HG03039 (cell line): ENCODE measurements at regions not wholly inside any gene's neighbourhood (a gene's known extent, or its start where the extent isn't known, plus 50 kb on each side); places are given as distances from the start of the nearest gene placed in this dataset.
"Not testable (repeated sequence)": the region's sequence is repeated elsewhere in the genome, so short reads cannot be mapped to it uniquely, and the experiment has no call there.

Experiments
- ATAC-seq: cut with Tn5 transposase; IDR thresholded peaks from one replicate; pipeline ENCODE4 v1.9.1; 2021; ENCODE audit warnings: mild to moderate bottlenecking, moderate library complexity; ENCODE audit not compliant: unreplicated experiment

DNA sequence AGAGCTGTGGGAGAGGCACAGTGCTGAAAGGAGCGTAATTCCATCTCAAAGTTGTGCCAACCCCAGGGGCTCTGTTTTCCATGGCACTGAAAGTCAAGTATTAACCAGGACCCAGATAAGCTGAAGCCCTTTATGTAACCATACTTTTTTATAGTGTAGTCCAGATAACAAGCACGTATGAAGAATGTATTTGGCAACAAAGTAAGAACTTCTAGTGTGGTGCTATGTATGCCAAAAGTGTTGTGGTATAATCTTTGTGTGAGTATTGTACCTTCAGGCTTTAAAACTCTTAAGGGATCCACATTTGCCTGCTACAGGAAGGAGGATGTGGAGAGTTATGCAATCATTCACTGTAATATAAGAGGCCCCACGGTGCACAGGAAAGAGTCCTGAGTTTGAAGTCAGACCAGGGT lies 129.4 kb downstream of the IBTK start:
- ATAC-seq: no peak

DNA sequence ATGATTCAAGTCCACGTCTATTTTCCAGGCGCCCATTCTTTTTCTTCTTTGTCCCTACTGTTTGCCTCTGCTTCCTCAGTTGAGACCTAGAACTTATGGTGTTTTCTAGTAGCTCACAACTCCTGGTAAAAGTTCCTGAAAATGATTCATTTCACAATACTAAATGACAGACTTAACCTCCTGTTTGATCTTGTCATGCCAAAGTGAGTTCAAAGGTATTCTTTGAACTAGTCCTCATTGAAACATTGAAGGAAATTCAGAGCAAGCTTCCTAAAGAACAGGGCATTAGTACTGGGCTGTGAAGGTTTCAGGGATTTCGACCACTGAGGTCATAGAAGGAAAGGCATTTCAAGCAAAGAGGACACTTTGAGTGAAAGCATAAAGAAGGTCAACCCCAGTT lies 132.8 kb downstream of the IBTK start:
- ATAC-seq: no peak

DNA sequence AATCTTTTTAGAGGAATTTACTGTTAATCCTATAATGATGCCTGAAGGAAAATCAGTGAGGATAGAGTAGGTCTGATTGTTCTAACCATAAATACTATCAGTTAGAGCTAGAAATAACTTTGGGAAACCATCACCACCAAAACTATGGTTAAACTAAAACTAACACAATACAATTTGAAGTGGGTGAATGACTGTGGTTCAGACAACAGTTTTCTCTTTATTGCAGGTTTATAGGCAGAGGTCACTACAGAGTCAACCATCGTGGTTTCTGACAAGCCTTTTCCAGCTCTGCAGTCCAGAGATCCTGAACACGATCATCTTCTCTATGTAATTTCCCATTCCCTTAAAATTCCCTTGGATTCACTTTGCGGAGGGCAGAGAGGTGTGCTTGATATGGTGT lies 134.3 kb downstream of the IBTK start:
- ATAC-seq: no peak

DNA sequence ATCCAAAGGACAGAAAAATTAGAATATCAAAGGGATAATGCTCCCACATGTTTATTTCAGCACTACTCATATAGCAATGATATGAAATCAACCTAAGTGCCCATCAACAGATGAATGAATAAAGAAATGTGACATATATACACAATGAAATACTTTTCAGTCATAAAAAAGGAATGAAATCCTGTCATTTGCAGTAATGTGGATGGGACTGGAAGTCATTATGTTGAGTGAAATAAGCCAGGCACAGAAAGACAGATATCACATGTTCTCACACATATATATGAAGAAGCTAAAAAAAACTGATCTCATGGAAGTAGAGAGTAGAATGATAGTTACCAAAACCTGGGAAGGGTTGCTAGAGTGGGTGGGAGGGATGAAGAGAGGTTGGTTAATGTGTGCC lies 135.7 kb downstream of the IBTK start:
- ATAC-seq: no peak

DNA sequence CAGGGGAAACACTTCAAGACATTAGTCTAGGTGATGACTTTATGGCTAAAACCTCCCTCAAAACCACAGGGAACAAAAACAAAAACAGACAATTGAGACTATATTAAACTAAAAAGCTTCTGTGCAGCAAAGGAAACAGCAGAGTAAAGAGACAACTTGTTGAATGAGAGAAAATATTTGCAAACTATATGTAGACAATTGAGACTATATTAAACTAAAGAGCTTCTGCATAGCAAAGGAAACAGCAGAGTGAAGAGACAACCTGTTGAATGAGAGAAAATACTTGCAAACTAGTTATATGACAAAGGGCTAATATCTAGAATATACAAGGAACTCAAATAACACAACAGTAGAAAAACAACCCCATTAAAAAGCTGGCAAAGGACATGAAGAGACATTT lies 136.4 kb downstream of the IBTK start:
- ATAC-seq: no peak

DNA sequence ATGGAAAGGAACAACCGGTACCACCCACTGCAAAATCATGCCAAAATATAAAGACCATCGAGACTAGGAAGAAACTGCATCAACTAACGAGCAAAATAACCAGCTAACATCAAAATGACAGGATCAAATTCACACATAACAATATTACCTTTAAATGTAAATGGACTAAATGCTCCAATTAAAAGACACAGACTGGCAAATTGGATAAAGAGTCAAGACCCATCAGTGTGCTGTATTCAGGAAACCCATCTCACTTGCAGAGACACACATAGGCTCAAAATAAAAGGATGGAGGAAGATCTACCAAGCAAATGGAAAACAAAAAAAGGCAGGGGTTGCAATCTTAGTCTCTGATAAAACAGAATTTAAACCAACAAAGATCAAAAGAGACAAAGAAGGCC lies 144.4 kb downstream of the IBTK start:
- ATAC-seq: not testable (repeated sequence)

DNA sequence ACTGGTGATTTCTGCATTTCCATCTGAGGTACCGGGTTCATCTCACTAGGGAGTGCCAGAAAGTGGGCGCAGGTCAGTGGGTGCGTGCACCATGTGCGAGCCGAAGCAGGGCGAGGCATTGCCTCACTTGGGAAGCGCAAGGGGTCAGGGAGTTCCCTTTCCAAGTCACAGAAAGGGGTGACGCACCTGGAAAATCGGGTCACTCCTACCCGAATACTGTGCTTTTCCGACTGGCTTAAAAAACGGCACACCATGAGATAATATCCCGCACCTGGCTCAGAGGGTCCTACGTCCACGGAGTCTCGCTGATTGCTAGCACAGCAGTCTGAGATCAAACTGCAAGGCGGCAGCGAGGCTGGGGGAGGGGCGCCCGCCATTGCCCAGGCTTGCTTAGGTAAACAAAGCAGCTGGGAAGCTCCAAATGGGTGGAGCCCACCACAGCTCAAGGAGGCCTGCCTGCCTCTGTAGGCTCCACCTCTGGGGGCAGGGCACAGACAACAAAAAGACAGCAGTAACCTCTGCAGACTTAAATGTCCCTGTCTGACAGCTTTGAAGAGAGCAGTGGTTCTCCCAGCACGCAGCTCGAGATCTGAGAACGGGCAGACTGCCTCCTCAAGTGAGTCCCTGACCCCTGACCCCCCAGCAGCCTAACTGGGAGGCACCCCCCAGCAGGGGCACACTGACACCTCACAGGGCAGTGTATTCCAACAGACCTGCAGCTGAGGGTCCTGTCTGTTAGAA lies 146.0 kb downstream of the IBTK start:
- ATAC-seq: not testable (repeated sequence)

DNA sequence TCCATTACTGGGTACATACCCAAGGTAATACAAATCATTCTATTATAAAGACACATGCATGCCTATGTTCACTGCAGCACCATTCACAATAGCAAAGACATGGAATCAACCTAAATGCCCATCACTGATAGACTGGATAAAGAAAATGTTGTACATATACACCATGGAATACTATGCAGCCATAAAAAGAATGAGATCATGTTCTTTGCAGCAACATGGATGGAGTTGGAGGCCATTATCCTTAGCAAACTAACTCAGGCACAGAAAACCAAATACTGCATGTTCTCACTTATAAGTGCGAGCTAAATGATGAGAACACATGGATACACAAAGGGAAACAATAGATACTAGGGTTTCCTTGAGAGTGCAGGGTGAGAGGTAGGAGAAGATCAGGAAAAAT lies 146.8 kb downstream of the IBTK start:
- ATAC-seq: not testable (repeated sequence)

DNA sequence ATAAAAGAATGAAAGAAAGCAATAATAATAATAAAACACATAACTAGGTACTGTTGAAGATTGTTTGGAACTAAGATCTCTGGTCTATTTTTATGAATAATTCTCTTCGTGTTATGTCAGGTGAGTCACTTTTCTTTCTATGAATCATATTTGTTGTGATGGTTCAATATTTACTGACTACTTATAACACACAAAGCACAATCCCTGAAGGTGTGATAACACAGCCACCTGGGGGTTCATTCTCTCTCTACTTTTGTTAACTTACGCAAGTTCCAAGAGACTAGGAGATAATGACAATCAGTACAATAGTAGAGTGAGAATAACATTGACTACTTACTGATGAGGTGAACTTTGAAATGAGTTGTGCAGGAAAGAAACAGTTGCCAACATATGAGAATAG lies 149.9 kb downstream of the IBTK start:
- no peak for ATAC-seq

DNA sequence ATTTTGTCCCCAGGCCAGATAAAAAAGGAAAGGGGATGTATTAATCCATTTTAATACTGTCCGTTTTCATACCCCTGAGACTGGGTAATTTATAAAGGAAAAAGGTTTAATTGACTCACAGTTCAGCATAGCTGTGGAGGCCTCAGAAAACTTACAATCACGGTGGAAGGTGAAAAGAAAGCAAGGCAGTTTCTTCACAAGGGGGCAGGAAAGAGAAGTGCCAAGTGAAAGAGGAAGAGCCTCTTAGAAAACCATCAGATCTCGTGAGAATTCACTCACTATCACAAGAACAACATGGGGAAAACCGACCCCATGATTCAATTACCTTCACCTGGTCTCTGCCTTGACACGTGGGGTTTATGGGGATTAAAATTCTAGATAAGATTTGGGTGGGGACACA lies 152.5 kb downstream of the IBTK start:
- ATAC-seq: no peak

DNA sequence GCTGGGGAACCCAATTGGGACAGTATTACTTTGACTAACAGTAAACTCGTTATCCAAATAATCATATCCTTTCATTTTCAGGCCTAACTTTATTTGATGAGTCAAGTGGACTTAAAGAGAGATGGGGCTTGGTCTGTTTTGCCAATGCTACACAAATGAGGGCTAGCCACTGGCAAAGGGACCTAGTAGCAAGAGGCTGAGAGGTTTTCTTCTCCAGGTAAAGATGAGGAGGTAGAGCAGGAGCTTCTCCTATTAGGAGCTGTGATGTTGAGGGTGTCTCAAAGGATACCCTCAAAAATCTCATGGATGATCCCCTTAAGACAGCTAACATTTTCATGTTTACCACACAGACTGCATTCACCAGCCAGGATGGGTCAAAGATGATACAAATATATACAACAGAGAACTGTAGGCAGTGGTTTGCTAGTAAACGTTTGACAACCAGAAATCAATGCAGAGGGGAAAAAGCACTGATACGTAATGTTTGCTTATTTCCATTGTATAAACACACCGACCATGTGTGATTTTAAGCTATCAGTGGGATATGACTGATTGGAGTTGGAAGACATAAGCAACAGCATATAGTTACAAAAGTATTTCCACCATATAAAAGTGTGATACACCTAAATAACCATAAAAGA lies 153.3 kb downstream of the IBTK start:
- ATAC-seq: no peak

DNA sequence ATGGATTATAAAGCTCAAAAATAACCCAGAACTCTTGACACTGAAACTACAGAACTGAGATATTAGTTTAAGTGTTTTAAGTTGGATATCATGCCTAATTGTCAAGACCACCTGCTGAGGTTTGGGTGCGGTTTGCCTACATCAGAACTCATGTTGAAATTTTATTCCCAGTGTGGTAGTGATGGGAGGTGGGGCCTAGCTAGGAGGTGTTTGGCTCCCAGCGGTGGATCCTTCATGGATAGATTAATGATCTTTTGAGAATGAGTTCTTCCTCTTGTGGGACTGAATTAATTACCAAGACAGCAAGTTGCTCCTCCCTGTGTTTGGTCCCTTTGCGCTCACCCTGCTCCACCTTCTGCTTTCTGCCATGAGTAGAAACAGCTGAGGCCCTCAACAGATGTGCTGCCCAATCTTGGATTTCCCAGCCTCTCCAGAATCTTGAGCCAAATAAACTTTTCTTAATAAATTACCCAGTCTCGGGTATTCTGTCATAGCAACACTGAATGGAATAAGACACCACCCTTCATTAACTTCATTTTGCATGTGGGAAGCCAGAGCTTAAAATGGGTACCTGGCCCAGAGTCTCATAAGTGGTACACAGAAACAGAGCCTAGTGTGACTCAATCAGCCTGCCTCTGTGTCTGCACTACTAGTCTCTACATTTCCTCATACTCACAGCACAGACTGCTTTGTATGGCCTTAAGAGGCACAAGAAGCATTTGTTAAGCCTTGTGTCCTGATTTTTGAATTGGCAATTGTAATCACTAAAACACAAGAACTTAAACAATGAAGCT lies 158.4 kb downstream of the IBTK start:
- no peak for ATAC-seq

DNA sequence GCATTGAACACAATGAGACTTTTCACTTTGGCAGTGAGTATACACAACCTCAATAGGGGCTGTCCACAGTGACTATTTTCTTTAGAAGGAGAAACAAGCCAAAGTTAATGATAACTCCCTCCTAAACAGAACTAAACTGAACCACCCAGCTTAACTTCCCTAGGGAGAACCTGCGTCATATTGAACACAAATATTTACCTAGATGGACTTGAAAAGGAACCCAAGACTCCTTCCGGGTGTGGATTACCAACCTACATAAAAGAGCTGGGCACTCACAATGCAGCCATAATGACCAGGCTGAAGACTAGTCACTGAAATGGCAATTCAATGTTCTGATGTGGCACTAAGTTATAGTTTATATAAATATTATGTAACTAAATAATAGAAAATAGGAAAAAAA lies 160.6 kb downstream of the IBTK start:
- no peak for ATAC-seq

DNA sequence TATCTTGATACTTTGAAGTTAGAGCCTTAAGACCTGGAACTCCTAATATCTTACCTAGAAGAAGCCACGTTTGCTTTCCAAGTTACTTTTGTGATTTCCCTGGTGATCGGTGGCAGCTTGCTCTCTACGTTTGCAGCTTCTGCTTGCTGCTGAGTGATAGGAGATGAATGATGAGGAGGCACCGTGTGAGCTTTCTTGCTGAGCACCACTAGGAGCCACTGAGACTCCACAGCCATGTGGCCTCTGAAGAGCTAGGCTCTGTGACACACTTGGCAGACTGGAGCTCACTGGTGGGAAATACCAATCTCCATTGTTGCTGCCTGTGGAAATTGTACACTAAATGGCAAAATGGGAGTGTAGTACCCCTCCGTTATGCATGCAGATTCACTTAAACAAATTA lies 161.8 kb downstream of the IBTK start:
- no peak for ATAC-seq

DNA sequence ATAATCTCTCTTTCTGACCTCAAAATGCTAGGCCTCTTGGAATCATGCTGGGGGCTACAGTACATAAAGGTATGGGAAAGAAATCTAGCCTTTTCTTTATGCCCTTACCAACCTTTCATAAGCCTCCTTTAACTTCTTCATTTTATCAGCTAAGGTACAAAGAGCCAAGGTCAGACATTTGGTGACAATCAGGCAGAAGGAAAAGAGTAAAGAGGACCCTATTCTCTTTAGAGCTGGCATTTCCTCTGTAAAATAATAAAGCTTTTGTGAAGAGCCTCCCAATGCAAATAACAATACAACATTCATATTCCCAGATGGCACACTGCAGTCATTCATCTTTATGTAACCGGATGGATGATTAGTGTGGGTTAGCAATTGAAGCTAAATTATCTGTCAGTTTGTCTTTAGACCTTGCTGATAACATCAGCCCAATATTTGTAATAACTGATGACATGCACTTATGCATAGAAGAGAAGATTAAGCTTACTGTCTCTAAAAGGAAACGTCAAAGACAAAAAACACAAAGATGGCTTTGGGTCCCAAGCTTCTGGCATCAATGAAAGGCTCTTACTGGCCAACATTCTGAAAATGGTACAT lies 163.1 kb downstream of the IBTK start:
- no peak for ATAC-seq

DNA sequence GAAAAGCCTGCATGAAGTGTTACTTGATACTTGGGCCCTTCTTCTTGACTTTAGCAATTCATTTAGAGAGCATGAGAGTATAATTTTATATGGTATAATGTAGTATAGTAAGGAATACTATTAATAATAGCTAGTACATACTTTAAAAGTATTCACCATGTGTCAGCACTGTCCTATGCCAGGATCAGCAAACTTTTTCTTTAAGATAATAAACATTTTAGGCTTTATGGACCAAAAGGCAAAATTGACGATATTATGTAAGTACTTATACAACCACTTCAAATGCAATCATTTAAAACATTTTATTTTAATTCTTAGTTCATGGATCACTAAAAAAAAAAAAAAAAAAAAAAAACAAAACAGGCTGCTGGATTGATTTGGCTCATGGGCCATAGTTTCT lies 163.9 kb downstream of the IBTK start:
- ATAC-seq: no peak

DNA sequence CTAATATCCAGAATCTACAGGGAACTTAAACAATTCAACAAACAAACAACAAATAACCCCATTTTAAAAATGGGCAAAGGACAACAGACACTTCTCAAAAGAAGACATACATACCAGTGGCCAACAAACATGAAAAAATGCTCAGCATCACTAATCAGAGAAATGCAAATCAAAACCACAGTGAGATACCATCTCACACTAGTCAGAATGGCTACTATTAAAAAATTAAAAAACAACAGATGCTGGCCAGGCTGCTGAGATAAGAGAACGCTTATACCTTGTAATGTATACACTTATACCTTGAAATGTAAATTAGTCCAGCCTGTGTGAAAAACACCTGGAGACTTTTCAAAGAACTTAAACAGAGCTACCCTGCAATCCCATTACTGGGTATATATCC lies 166.8 kb downstream of the IBTK start:
- no peak for ATAC-seq

DNA sequence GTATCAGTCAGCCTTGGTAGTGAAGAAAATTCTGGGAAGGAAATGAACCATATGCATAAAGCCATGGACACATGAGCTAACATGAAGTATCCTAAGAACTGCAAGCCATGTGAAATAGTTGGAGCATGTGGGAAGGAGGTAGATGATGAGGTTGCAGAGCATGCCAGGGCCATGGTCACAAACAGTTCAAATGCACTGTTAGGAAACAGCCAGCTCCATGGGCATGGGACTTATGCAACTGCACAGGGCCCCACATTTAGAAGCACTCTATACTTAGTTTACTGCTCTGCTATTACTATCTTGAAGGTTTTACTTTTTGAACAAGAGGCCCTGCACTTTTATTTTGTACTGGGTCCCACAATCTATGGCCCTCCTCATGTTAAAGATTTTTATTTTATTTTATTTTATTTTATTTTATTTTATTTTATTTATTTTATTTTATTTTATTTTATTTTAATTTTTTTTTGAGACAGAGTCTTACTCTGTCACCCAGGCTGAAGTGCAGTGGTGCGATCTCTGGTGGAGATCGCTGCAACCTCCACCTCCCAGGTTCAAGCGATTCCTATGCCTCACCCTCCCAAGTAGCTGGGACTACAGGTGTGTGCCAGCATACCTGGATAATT lies 169.1 kb downstream of the IBTK start:
- ATAC-seq: no peak

DNA sequence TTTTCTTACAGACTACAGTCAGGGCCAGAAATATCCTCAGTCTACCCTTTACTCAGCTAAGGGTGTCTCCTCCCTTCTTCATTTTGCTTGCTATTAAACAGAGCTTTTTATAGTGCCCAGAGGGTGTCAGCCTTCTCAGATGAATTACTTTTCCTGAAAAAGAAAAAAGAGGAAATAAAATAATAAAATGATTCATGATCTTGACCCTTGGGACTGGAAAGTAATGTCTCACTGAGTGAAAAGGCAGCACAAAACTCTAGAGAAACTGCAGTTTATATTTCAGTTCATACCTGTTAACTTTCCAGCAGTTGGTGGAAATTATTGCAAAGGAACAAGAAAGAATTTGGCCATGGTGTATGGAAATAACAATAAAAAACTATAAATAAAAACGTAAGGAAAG lies 170.6 kb downstream of the IBTK start:
- ATAC-seq: no peak

DNA sequence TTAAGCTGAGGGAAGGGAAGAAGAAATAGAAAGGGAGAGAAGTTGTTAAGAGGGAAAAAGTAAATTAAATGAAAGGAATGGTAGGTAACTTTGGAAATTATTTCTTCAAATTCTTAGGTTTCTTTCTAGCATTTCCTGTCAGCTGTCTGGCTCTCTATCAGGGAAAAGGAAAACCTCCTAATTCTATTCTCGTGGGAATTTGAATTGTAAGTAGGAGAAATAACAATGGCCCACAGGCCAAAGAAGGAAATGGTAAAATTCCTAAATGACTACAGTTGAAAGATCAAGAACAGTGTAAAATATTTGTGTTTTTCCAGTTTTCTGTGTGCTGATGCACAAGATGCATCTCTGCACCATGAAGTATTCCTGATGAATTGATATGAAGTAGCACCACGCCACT lies 173.0 kb downstream of the IBTK start:
- no peak for ATAC-seq

DNA sequence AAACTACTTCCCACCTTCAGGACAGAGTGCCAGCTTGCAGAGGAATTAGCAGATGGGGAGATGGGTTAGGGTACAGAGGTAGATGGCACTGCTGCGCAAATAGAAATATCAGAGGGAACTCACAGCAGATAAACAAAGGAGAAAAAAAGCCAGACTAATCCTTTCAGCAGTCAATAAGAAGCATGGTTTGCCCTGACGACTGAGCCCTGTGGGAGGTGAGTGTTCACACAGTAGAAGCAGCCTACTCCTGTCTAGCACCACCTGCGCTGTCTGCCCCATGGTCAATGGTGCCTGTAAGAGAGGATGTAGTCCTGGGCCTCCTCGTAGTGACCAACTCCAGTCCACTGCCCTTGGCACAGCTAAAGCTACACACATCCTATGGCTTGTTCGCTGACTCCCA lies 174.1 kb downstream of the IBTK start:
- no peak for ATAC-seq
